ENCODE measurements at regions not wholly inside any gene's neighbourhood (a gene's known extent, or its start where the extent isn't known, plus 50 kb on each side); places are given as distances from the start of the nearest gene placed in this dataset.

DNA sequence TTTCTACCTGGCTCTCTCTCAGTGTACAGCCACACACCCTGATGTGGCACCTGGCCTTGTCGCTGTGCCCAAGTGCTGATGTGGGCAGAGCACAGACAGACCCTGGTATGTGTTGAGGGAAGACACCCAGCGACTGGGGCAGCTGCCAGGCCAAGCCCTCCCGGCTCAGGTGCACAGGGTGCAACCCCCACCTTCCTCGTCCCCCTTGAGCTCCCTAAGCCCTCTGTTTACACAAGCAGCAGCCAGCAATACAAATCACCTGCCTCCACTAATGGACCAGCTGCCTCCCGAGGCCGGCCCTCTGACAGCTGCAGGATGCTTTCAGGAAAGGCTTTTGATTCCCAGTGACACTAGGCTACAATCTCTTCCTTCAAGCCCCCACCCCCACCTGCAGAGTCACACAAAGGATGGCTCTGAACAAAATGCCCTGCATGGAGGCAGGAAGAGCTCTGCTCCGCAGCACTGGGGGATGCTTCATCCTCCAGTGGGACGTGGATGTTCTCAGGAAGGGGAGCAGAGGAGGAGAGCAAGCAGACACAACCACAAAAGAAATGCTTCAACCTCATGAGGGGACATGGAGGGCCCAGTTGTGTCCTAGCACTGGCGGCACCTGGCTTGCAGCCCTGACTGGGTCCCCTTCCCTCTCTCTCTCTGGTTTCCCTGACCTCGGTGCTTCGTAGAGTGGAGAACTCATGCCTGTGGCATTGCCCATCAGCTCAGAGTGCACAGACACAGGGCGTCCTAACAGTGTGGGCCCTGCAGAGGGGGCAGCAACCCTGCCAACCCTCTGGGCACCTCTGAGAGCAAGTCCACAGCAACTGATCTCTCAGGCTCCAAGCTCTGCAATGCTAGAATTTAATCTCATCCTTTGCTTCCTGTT, 140.8 kb downstream of the BARX1 start:
- TF ChIP-seq, protein P1, sequence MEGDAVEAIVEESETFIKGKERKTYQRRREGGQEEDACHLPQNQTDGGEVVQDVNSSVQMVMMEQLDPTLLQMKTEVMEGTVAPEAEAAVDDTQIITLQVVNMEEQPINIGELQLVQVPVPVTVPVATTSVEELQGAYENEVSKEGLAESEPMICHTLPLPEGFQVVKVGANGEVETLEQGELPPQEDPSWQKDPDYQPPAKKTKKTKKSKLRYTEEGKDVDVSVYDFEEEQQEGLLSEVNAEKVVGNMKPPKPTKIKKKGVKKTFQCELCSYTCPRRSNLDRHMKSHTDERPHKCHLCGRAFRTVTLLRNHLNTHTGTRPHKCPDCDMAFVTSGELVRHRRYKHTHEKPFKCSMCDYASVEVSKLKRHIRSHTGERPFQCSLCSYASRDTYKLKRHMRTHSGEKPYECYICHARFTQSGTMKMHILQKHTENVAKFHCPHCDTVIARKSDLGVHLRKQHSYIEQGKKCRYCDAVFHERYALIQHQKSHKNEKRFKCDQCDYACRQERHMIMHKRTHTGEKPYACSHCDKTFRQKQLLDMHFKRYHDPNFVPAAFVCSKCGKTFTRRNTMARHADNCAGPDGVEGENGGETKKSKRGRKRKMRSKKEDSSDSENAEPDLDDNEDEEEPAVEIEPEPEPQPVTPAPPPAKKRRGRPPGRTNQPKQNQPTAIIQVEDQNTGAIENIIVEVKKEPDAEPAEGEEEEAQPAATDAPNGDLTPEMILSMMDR (IDR thresholded peaks at IDR 0.05) = no peak
- no peak for TF ChIP-seq POLR2AphosphoS5 (IDR thresholded peaks at IDR 0.05)
